ENCODE measurements at regions not wholly inside any gene's neighbourhood (a gene's known extent, or its start where the extent isn't known, plus 50 kb on each side); places are given as distances from the start of the nearest gene placed in this dataset.
A peak's percentile ranks its signal among the peaks of the same experiment; 100 is the strongest.
"Not testable (repeated sequence)": the region's sequence is repeated elsewhere in the genome, so short reads cannot be mapped to it uniquely, and the experiment has no call there.

DNA sequence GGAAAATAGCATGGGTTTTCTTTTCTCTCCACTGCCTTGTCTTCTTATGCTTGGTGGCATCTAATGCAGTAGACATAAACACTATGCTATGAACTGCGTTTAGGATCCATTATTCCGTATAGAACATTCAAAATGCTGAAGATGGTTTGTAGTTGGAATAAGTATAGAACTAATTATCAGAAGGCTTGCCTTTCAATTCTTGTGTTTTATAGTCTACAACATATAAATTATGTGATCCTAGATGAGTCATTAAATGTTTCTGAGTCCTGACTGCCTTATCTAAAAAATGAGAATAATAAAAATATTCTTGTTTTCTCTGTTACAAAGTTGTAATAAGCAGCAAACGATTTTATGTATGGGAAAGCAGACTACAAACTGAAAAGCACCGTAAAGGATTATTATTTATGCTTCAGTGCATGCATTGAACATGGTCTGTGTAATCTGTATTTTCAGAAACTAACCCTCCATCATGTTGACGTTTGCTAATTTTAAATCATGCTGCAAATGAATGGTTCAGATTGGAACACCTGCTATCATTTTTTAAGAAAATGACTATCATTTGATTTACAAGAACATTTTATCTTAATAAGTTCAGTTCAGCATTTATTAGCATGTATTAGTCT is 335.9 kb upstream of the AADAT start:
- no peak for DNase-seq

DNA sequence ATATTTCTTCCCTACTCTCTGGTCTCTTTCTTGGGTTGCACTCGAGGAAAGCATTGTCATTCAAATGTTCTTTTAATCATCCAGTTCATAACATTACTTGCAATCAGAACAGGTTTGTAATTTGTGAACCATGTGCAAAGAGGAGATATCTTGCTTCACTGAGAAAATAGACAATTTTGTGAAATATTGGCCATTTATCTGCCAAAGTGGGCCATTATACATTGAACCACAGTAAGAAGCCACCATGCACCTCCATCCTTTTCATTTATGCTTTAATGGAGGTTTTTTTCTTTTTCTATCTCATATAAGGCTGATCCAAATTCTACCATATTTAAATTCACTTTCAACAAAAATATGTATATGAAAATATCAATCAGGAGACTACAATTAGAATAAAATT is 335.3 kb upstream of the AADAT start:
- DNase-seq = no peak

DNA sequence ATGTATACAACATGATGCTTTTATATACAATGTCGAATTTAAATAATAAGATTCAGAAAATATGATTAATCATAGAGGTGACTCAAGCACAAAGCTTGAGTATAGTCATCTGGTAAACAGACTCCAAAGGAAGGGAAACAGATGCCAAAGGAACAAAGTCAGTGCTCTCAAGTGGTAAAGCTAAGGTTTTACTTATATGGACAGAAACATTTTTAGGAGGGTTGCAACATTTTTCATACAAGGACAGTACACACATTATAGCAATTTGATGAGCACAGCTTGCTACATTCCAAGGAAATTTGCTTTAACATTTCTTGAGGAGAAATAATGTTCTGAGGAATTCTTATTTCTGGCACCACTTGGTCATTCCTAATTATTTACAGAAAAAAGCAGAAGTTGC is 333.4 kb upstream of the AADAT start:
- no peak for DNase-seq

DNA sequence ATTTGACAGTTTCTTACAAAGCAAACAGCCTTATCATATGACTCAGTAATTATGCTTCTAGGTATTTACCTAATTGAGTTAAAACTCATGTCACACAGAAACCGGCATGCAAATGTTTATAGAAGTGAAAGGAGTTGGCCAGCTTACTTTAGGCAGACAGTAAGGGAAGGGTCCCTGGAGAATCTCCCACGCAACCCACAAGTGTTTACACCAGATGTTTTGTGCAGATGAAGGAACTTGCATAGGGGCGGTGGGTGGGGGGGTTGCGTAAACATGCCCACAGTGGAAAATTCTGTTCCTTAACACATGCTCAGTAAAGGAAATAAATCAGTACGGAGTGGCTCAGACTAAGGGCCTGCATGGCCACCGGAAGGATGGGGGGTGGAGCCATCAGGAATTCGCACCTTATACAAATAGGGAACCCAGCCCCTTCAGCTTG is 330.5 kb upstream of the AADAT start:
- no peak for DNase-seq

DNA sequence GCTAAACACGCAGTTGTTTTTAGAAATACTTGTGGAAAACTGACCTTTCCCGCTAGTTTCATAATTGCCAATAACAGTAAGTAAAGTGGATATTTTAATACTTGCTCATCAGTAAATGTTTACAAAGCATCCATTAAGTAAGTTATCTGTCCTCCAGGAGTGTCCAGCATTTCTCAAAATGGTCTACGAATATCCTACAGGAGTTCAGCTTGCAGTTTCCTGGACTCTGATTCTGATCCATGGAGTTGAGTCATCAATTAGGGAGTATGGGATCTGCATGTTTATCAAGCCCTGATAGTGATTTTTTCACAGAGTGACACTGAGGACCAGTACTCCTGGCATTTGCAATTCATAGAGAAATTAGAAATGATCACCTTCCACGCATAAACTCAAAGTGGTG is 325.2 kb upstream of the AADAT start:
- DNase-seq = no peak

DNA sequence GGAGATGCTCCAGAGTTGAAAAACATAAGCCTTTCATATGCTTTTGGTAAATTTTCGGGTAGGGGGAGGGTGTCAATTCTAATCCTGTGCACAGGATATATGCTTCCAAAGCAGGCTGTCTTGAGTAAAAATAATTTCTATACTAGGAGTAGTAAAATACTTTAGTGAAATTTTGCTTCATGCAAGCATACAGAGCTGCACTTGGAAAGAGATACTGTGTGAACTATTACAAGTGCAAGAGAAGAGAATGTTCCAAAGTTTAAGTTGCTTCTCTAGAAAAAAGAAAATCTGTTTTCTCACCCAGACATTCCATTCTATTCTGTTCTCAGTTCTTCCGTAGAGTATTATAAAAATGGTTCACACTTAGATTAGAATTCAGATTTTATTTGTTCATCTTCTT is 324.6 kb upstream of the AADAT start:
- DNase-seq = peak in 1 of 58 donors; percentile 8

DNA sequence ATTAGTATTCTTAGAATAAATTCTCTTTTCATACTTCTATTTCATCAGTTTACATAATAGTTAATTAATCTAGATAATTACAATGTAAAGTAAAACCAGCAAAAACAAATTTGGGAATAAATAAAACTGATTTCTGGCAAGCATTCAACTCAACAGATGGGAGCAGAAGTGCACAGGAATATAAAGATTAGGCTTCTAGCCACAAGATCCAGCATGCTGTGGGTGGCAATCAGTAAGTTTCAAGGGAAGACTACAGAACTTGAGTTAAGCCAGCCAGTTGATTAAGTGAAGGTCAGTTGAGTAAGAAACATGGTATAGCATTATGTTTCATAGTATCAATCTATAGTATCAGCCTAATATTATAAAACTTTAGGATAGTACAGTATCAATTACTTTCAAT is 324.2 kb upstream of the AADAT start:
- DNase-seq = no peak

DNA sequence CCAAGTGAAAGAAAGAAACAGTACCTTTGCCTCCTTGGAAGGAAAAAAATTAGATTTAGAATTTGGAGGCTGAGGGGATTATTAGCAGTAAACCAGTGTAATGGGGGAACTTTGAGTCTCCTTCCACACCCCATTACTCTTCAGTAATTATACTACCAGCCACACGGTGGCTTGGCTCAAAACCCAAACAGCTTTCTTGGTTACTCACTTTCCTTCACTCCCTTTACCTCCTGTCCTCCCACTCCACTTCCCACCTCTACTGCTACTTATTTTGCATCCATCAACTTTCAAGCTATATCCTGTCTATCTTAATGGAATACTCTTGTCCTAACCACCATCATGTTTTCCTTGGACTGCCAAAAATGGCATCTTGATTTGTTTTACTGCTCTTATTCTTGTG is 310.6 kb upstream of the AADAT start:
- no peak for DNase-seq

DNA sequence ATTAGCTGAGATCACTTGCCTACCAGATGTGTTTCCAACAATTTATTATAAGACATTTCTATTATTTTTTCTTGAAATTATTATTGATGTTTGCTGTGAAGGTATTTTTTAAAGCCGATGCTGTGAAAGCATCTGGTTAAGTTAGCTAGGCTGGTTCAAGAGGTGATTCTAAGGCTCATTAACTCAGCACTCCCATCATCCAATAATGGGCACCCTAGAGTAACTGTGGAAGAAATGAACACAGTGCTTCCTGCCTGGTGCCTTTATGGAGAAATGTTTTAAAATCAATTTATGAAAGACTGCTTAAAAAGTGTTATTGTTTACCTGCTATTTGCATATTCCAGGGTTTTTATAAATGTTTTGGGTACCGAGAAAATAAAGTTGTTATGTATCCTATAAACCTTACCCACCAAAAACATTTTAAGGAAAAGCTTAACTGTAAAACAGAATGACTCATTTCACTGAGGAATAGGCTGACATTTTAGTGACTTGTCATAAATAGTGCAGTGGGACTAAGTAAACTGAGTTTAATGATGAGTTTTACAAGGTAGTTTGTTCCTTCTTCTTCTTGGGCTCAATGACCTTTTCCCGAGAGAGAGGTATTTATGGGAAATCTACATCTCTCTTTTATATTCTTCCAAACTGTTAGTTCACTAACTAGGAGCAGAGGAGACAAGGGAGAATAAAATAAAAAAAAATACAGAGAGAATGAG is 310.0 kb upstream of the AADAT start:
- DNase-seq = no peak

DNA sequence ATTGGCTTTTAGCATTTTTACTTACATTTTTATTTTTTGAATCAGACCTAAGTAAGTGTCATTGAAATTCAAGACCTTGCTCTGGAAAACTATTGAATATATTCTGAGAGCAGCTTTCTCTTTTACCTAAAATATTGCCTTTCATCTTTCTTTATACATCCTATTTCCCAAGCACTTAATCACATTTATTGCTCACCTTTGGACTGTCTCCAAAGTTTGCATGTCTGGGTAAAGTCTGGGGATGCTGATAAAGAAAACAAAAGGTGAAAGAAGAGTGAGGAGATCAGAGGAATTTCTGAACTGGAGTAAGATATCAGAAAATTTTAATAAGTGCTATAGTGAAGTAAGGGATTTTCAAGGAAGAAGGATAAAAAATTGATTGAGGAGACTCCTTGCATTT is 308.5 kb upstream of the AADAT start:
- no peak for DNase-seq

DNA sequence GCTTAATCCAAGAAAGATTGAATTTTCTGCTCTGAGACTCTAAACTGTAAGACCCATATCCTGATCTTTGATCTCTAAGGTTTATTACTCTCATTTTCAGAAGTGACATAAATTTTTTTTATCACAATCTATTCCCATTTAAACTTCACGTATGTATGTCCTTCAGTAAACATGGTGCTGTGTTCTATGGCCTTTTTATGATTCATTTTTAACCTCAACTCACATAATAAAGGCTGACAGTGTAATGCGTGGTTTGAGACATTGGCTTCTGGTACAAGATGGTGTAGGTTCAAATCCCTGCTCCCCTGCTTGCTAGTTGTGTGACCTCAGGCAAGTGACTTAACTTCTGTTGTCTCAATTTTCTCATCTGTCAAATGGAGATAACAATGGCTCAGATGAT is 306.0 kb upstream of the AADAT start:
- no peak for DNase-seq

DNA sequence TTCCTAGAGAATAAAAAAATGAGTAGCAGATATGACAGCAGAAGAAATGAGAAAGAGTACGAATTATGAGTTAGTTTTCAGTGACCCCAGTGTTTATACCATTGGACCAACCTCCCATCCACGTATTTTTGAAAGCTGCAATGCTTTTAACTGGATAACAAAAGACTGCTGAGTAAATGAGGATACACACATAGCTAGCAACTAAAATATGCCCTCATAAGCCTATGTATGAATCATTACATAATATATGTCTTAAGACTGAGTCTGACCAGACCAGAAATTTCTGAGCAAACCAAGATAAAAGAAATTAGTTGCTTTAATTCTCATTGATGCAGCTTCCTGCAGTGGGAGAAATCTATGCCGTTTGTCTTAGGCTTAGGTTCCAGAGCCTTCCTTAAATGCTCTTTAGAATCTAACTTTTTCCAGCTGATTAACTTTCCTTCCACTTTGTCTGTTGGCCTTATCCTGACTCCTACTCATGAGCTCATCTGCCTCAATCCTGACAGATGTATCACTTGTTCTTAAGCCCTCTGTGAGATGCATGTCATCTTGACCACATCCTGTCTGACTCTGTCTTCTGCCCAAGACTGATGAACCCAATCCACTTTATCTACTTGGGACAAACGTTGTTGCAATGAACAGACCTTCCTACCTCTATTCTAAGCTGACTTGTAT is 301.4 kb upstream of the AADAT start:
- DNase-seq = no peak

DNA sequence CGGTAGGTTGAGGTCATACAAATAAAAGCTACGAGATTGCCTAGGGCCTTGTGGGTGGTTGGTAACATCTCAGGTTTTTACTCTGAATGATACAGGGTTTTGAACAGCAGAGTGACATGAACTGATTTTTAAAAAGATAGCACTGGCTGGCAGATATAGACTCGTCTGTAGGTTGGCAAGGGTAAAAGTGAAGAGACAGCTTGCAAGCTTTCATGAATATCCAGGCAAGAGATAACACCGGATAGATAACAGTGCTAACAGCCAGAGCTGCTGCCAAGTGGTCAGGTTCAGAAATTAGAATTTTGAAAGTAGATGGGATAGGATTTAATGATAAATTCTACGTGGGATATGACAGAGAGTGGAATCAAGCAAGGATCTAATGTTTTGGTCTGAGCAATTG is 299.7 kb upstream of the AADAT start:
- DNase-seq = no peak

DNA sequence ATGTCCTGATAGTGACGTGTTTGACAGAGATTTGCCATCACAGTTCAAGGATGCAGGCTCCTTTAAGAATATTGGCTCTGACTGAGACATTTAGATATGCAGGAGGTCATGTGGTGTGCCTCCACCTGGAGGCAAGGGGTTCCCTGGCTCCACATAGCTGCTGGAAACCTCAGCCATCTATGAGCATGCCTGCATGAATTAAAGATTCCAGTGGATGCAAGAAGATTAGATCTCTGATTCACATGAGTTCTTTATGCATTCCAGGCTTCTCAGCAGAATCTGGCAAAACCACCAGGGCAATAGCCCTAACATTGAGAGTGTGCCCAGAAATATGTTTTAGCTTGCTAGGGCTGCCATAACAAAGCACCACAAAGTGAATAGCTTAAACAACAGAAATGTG is 298.5 kb upstream of the AADAT start:
- no peak for DNase-seq

DNA sequence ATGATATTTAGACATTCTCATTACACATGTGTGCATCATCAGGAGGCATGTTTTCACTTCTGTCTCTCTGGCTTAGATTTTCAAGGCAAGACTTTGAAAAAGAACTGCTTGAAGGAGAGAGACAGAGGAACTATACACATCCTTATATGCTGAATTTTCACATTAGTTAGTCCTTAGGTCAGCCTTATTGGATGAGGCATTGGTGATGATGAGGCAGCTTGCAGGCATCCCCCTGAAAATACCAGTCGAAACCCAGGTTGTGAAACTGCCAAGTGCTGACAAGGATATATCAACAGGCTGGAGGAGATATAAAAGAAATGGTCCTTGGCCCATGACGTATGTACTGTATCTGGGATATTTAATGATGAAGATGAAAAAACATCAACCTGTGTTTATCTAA is 297.2 kb upstream of the AADAT start:
- DNase-seq = no peak

DNA sequence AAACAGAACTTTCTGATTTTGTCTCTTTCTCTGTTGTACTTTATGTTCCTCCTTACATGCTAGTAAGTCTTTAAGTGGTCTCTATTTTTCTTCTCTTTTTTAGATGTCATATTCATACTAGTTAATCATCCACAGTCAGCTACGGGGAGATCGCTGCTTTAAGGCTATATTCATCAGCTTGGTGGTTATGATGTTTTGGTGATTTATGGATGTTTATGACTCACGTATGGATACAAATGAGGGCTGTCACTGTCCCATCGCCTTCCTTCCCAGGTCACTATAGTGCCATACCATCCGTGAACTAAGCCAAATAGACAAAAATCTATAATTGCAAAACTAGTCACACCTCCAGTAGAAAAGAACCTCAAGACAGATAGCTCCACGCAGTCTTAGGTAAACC is 296.8 kb upstream of the AADAT start:
- DNase-seq = no peak

DNA sequence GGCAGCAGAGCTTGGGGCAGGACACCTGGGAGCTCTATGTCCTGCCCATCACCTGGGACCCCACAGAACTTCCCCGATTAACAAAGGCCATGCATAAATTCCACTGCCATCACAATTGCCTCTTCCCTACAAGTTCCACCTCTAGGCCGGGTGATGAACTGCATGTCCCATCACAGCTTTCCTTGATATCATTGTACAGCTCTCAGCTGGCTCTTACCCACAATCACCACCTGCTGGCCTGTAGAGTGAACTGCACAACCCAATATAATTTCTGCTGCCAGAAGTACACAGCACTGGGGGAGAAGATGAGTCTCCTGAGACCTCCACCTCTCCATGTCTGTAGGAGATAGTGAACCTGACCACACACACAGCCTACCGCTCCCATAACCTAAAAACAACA is 285.0 kb upstream of the AADAT start:
- no peak for DNase-seq

DNA sequence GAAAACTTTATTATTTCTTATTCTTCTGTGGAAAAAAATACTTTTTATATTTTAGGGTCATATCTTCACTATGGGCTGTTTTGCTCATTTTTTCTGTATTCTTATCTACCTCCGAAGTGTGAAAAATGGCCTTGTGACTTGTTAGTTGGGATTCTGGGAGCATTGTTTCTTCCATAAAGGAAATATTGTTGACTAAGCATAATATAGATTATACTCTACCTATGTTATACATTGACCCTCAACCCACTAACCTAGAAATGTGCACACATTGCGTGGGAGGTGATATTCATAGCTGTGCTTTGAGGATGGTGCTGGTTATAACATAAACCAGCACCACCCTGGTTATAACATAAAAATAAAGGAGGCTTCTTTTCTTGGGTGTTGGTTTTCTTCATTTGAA is 259.2 kb upstream of the AADAT start:
- no peak for DNase-seq

DNA sequence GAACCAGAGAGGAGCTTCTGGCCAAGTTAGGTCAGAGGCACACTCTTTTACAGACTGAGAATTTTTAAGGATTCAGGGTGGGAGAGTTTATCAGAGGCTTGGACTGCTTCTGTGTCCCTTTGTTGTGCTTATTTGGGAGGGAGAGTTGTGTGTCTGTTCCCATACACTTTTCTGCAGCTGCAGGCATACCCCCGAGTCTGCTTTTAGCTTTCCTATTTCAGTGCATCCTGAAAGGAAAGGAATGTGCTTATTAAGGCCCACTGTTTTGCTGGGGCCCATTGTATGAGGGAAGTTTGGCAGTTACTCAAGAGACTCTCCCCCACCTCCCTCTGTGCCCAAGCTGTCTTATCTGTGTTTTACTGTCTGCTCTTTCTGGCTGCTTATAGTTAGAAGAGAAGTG is 257.4 kb upstream of the AADAT start:
- not testable (repeated sequence) for DNase-seq

DNA sequence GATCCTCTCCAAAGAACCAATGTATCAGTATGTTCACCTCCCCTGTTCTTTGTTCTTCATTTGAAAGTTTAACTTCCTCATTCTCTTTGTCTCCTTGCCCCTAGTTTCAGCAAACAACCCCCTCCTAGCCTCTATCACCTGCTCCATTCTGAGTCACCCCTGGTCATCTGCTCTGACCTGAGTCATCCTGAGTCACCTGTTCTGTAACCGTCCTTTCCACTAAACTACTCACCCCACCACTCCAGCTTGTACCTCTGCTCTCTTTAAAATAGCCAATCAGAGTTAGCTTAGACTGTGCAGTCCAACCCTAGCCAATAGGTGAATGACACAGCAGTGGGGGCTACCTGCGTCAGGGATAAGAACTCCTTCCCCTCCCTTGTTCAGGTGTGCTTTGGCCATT is 249.8 kb upstream of the AADAT start:
- no peak for DNase-seq

DNA sequence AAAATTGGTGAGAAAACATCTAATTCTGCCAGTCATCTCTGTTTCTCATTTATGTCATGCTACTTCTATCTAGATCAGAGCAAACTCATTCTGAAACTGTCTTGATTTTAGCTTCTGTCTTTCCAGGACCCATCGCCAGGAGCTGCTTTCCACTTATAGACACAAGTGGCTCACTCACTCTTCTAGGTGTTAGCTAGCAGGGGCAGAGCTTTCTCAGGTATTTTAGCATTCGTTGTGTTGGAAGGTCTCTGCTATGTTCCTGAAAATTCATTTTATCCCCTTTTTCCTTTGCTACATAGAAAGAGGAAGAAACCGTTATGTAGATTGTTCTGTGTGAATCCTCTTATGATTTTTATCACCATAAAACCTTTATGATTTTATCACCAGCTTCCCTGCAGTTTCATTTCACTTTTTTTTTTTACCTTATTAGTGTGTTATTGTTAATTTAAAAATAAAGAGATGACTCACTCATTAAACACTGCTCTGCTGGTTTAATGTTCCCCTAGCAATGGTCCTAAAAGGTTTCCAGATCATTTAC is 246.6 kb upstream of the AADAT start:
- no peak for DNase-seq

DNA sequence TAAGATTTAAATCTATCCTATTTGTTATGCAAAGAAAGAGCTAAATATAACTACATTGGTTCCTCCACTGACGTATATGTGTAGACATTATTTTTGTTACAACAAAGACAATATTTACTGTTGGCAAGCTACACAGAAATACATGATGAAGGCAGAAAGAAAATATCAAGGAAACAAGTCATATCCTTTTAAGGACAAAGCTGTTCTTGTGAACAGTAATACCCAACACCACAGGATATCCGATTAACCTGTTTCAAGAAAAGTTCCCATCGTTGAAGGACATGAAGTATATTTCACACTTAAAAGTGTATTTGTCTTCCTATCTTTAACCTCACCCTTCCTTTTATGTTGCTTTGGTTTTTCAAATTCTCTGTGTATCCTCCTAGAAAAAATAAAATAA is 235.8 kb upstream of the AADAT start:
- DNase-seq = no peak

DNA sequence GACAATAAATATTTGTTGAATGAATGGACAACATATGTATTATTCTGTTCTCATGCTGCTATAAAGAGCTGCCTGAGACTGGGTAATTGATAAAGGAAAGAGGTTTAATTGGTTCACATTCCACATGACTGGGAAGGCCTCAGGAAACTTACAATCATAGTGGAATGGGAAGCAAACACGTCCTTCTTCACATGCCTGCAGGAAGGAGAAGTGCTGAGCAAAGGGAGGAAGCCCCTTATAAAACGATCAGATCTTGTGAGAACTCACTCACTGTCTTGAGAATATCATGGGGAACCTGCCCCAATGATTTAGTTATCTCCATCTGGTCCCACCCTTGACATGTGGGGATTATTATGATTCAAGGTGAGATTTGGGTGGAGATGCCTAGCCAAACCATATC is 233.9 kb upstream of the AADAT start:
- DNase-seq = no peak
